ENCODE measurements at regions not wholly inside any gene's neighbourhood (a gene's known extent, or its start where the extent isn't known, plus 50 kb on each side); places are given as distances from the start of the nearest gene placed in this dataset.

GRCh38 chr5:10109299-10109698, 140.4 kb downstream of the ATPSCKMT start:
- TF ChIP-seq, protein P1, sequence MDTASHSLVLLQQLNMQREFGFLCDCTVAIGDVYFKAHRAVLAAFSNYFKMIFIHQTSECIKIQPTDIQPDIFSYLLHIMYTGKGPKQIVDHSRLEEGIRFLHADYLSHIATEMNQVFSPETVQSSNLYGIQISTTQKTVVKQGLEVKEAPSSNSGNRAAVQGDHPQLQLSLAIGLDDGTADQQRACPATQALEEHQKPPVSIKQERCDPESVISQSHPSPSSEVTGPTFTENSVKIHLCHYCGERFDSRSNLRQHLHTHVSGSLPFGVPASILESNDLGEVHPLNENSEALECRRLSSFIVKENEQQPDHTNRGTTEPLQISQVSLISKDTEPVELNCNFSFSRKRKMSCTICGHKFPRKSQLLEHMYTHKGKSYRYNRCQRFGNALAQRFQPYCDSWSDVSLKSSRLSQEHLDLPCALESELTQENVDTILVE (CRISPR knock-in tag; IDR thresholded peaks at IDR 0.05): no peak
- TF ChIP-seq EZH2 (conservative IDR thresholded peaks at IDR 0.05; ENCODE audit: low read depth, low read length): no peak
- TF ChIP-seq KDM5B (CRISPR knock-in tag; IDR thresholded peaks at IDR 0.05; ENCODE audit: borderline replicate concordance): no peak
- no peak for TF ChIP-seq ATF2 (CRISPR knock-in tag; IDR thresholded peaks at IDR 0.05)
- TF ChIP-seq ZBTB1 (CRISPR knock-in tag; IDR thresholded peaks at IDR 0.05; ENCODE audit: borderline replicate concordance): no peak
- no peak for TF ChIP-seq NBN (conservative IDR thresholded peaks at IDR 0.05)
- no peak for TF ChIP-seq CENPX (CRISPR knock-in tag; IDR thresholded peaks at IDR 0.05)
- no peak for TF ChIP-seq ZNF800 (CRISPR knock-in tag; IDR thresholded peaks at IDR 0.05)
- TF ChIP-seq ARID2 (CRISPR knock-in tag; IDR thresholded peaks at IDR 0.05; ENCODE audit: borderline replicate concordance): no peak
- TF ChIP-seq YY1 (IDR thresholded peaks at IDR 0.05; ENCODE audit: insufficient read depth, insufficient replicate concordance, low read depth, low read length): no peak
- no peak for TF ChIP-seq ZNF24 (IDR thresholded peaks at IDR 0.05)
- TF ChIP-seq IRF2 (CRISPR knock-in tag; IDR thresholded peaks at IDR 0.05): no peak
- TF ChIP-seq, protein P2, sequence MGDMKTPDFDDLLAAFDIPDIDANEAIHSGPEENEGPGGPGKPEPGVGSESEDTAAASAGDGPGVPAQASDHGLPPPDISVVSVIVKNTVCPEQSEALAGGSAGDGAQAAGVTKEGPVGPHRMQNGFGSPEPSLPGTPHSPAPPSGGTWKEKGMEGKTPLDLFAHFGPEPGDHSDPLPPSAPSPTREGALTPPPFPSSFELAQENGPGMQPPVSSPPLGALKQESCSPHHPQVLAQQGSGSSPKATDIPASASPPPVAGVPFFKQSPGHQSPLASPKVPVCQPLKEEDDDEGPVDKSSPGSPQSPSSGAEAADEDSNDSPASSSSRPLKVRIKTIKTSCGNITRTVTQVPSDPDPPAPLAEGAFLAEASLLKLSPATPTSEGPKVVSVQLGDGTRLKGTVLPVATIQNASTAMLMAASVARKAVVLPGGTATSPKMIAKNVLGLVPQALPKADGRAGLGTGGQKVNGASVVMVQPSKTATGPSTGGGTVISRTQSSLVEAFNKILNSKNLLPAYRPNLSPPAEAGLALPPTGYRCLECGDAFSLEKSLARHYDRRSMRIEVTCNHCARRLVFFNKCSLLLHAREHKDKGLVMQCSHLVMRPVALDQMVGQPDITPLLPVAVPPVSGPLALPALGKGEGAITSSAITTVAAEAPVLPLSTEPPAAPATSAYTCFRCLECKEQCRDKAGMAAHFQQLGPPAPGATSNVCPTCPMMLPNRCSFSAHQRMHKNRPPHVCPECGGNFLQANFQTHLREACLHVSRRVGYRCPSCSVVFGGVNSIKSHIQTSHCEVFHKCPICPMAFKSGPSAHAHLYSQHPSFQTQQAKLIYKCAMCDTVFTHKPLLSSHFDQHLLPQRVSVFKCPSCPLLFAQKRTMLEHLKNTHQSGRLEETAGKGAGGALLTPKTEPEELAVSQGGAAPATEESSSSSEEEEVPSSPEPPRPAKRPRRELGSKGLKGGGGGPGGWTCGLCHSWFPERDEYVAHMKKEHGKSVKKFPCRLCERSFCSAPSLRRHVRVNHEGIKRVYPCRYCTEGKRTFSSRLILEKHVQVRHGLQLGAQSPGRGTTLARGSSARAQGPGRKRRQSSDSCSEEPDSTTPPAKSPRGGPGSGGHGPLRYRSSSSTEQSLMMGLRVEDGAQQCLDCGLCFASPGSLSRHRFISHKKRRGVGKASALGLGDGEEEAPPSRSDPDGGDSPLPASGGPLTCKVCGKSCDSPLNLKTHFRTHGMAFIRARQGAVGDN (CRISPR knock-in tag; IDR thresholded peaks at IDR 0.05): no peak
- TF ChIP-seq ZNF597 (CRISPR knock-in tag; IDR thresholded peaks at IDR 0.05): no peak
